RWPE2 (cell line): ENCODE measurements at regions not wholly inside any gene's neighbourhood (a gene's known extent, or its start where the extent isn't known, plus 50 kb on each side); places are given as distances from the start of the nearest gene placed in this dataset.

Experiments
- ATAC-seq: fragments of 200-7000 bp; cut with Tn5 transposase; 3 replicates; pipeline ENCODE4 v1.9.1; 2021; ENCODE audit warnings: low read depth
- DNase-seq: peaks from one replicate; pipeline ENCODE4 v3.0.0-alpha.2; 2020; ENCODE audit warnings: low spot score
- H3K27ac ChIP-seq: fragments of 450-650 bp; 2 replicates; pipeline ENCODE4 v1.5.1; 2017; ENCODE audit warnings: mild to moderate bottlenecking; ENCODE audit not compliant: poor library complexity, severe bottlenecking
- H3K27me3 ChIP-seq: fragments of 250-450 bp; sonication (Bioruptor Pico); 2 replicates; pipeline ENCODE4 v1.5.1; 2021; ENCODE audit warnings: mild to moderate bottlenecking, moderate library complexity; ENCODE audit not compliant: insufficient read depth, poor library complexity, severe bottlenecking
- H3K36me3 ChIP-seq: fragments of 250-450 bp; sonication (Bioruptor Pico); 2 replicates; pipeline ENCODE4 v1.5.1; 2020; ENCODE audit warnings: low read depth, mild to moderate bottlenecking, moderate library complexity
- H3K4me1 ChIP-seq: fragments of 250-450 bp; sonication (Bioruptor Pico); 2 replicates; pipeline ENCODE4 v1.5.1; 2021; ENCODE audit warnings: mild to moderate bottlenecking, moderate library complexity; ENCODE audit not compliant: insufficient read depth, poor library complexity, severe bottlenecking
- H3K4me3 ChIP-seq: fragments of 250-450 bp; sonication (Bioruptor Pico); 2 replicates; pipeline ENCODE4 v1.5.1; 2021; ENCODE audit warnings: mild to moderate bottlenecking, moderate library complexity; ENCODE audit not compliant: severe bottlenecking
- H3K9me3 ChIP-seq: fragments of 250-450 bp; sonication (Bioruptor Pico); 2 replicates; pipeline ENCODE4 v1.5.1; 2021; ENCODE audit warnings: mild to moderate bottlenecking, moderate library complexity; ENCODE audit not compliant: severe bottlenecking
- TF ChIP-seq, protein P1 (sequence below): fragments of 450-650 bp; IDR thresholded peaks from one replicate; pipeline ENCODE4 v1.5.1; 2017; ENCODE audit warnings: mild to moderate bottlenecking, moderate library complexity; ENCODE audit not compliant: poor library complexity, severe bottlenecking

DNA sequence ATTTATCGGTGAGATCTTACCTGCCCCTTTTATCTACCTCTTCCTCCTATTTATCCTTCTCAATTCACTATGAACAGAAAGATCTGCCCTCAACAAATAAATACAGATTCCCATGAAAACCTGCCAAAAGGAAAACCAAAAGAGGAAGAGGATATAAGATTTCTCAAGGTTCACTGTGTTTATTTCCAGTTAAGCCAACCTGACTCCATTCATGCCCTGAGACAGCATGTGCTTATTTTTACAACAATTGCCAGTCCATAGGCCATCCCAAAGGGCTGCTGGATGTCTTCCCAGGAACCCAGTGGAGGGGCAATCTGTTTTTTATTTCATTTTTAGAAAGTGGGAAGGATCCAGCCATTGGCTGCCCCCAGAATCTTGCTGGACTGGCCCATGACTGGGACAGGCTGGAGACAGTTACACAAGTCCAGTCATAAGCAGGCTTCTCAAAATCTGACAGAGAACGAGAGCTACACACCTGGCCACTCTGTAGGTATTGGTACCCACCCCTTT is 209.1 kb downstream of the IRS2 start:
- TF ChIP-seq, protein P1, sequence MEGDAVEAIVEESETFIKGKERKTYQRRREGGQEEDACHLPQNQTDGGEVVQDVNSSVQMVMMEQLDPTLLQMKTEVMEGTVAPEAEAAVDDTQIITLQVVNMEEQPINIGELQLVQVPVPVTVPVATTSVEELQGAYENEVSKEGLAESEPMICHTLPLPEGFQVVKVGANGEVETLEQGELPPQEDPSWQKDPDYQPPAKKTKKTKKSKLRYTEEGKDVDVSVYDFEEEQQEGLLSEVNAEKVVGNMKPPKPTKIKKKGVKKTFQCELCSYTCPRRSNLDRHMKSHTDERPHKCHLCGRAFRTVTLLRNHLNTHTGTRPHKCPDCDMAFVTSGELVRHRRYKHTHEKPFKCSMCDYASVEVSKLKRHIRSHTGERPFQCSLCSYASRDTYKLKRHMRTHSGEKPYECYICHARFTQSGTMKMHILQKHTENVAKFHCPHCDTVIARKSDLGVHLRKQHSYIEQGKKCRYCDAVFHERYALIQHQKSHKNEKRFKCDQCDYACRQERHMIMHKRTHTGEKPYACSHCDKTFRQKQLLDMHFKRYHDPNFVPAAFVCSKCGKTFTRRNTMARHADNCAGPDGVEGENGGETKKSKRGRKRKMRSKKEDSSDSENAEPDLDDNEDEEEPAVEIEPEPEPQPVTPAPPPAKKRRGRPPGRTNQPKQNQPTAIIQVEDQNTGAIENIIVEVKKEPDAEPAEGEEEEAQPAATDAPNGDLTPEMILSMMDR, result no peak
- Histone ChIP-seq H3K4me1 (no peaks in the 10 kb centered on the region), H3K27ac (no peak overlapping the region), H3K27me3 (no peaks in the 10 kb centered on the region), H3K4me3 (no peak overlapping the region), H3K9me3 (no peaks in the 10 kb centered on the region), H3K36me3 (no peaks in the 10 kb centered on the region)
- DNase-seq, result no peak
- ATAC-seq, result no peak

DNA sequence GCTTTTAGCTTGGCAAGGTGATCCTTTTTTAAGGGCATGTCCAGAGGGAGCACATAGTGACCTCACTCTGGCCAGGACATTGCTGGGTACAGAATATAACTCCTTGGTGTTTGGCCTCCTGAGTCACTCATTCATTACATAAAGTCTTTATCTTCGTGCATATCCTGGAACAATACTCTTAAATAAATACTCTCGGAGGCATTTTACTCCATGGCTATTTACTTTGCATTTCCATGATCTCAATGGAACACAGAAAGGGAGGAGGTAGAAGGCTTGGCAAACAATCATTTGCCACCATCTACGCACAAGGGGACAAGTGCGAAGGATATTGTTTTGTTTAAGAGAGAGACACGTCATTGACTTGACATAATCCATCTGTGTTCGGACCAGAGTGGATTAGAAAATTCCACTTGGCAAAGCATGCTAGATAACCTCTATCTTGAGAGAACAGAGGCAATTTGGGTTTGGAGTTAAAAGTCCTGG is 210.0 kb downstream of the IRS2 start:
- ATAC-seq (no peak), DNase-seq (no peak)
- TF ChIP-seq, protein P1, result no peak
- Histone ChIP-seq H3K27ac (no peak overlapping the region), H3K9me3 (no peaks in the 10 kb centered on the region), H3K4me1 (no peaks in the 10 kb centered on the region), H3K36me3 (no peaks in the 10 kb centered on the region), H3K4me3 (no peak overlapping the region), H3K27me3 (no peaks in the 10 kb centered on the region)

DNA sequence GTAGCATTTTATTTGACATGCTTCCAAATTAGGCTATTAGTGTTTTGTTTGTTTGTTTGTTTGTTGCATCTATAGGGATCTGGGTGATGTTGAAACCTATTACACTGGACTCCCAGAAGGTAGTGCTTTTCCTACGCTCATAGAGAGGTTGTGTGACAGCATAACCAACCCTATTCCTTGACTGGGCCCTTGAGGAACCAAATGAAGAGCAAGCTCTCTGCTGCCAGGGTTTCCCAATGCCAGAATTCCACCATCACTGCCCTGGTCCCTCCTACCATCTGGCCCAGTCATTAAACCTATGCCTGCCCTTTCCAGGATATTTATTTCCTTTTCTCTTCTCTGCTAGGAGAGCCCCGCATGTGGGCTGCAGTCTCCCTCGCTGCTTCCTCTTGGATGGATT is 210.6 kb downstream of the IRS2 start:
- Histone ChIP-seq H3K4me1 (no peaks in the 10 kb centered on the region), H3K27me3 (no peaks in the 10 kb centered on the region), H3K36me3 (no peaks in the 10 kb centered on the region), H3K9me3 (no peaks in the 10 kb centered on the region), H3K4me3 (no peak overlapping the region), H3K27ac (no peak overlapping the region)
- no peak for DNase-seq
- ATAC-seq, result no peak
- TF ChIP-seq, protein P1, result no peak

DNA sequence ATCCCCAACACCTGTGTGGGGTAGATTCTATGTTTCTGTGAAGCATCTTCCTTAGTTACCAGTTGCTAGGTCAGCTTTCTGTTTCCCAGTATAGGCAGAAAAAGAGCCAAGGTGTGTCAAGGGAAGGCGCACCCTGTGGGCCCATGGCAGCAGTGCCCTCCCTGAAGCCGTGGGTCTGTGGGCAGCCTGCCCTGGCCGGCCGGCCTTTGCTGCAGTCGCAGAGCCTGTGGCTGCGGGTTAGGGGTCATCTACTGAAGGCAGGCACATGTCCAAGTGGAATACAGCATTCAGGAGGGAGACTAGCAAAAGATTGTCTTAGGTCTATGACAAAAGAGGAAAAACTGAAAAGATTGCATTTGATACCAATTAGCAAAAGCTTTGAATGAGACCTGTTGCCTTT is 214.0 kb downstream of the IRS2 start:
- no peaks in the 10 kb centered on the region for H3K4me1 ChIP-seq
- DNase-seq (no peak), ATAC-seq (no peak)
- no peaks in the 10 kb centered on the region for H3K36me3 ChIP-seq
- TF ChIP-seq, protein P1, result no peak
- H3K4me3 ChIP-seq, result no peak overlapping the region
- no peaks in the 10 kb centered on the region for H3K27me3 ChIP-seq
- no peaks in the 10 kb centered on the region for H3K9me3 ChIP-seq
- no peak overlapping the region for H3K27ac ChIP-seq

DNA sequence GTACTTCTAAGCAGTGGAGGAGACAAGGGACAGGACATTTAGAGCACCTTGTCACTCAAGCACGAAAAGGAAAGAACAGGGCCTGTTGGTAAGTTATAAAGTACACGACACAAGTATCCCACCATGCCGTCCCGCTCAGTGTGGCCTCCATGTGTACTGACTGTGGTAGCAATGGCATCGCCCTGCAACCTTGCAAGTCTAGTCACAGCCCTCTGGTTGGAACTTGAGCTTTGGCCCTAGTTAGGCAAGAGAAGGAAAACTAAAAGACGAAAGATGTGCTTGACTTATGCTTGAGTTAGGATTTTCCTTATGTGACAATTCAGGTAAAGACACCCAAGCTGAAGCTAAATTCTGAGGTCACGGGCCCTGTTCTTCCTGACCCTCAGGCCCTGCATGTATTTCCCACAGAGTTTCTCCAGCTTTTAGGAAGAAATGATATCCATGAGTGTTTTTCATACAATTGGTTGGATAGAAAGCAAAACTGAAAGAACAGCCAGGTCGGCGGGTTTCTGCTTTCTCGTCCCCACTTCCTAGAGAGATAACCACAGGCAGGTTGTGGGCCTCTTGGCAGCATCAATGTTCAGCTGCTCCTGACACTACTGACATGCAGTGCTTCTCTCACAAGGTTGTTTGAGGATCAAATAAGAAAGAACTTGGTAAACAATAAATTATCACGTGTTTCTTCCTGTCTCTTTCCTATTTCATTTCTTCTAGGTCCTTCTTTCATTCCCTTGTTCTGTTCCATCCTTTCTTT is 216.2 kb downstream of the IRS2 start:
- Histone ChIP-seq H3K4me1 (no peaks in the 10 kb centered on the region), H3K27me3 (no peaks in the 10 kb centered on the region), H3K9me3 (no peaks in the 10 kb centered on the region), H3K36me3 (no peaks in the 10 kb centered on the region), H3K4me3 (no peak overlapping the region), H3K27ac (no peak overlapping the region)
- ATAC-seq (no peak), DNase-seq (no peak)
- TF ChIP-seq, protein P1, result no peak
